Omental fat pad (tissue), 3 donors: ENCODE measurements at regions not wholly inside any gene's neighbourhood (a gene's known extent, or its start where the extent isn't known, plus 50 kb on each side); places are given as distances from the start of the nearest gene placed in this dataset.

ENCODE experiments used
- ATAC-seq: fragments of 150-250 bp; one replicate; pipeline ENCODE4 v1.9.1; 2016; ENCODE audit warnings: mild to moderate bottlenecking, moderate library complexity; ENCODE audit not compliant: low FRiP score
- DNase-seq: peaks from one replicate; pipeline ENCODE4 v3.0.0-alpha.2; 2019; ENCODE audit warnings: low spot score
- CTCF ChIP-seq, 3 donors: fragments of 450-650 bp; IDR thresholded peaks; one replicate each; pipeline ENCODE4 v1.5.1; 2016 to 2017; ENCODE audit warnings: antibody characterized with exemption in 3 of 3, mild to moderate bottlenecking in 3 of 3, moderate library complexity in 2 of 3

GRCh38 chrX:21056622-21057021 is 317.6 kb upstream of the CNKSR2 start:
- DNase-seq = no peak
- no peak for TF ChIP-seq CTCF (IDR thresholded peaks at IDR 0.05)
- no peak for ATAC-seq

GRCh38 chrX:21047034-21047455 is 327.2 kb upstream of the CNKSR2 start:
- no peak for ATAC-seq
- no peak for TF ChIP-seq CTCF (IDR thresholded peaks at IDR 0.05)
- no peak for DNase-seq

- ATAC-seq = no peak
- no peak for TF ChIP-seq CTCF (IDR thresholded peaks at IDR 0.05)
- DNase-seq = no peak
Observed at GRCh38 chrX:21014326-21014725, 359.9 kb upstream of the CNKSR2 start.

GRCh38 chrX:21004835-21005234 is 369.4 kb upstream of the CNKSR2 start:
- no peak for TF ChIP-seq CTCF (IDR thresholded peaks at IDR 0.05)
- no peak for DNase-seq
- ATAC-seq = no peak

- TF ChIP-seq CTCF (IDR thresholded peaks at IDR 0.05) = no peak
- no peak for DNase-seq
- no peak for ATAC-seq
Observed at GRCh38 chrX:20995829-20996228, 378.4 kb upstream of the CNKSR2 start.

GRCh38 chrX:20989361-20989760 is 384.9 kb upstream of the CNKSR2 start:
- TF ChIP-seq CTCF (IDR thresholded peaks at IDR 0.05) = no peak
- no peak for DNase-seq
- no peak for ATAC-seq

GRCh38 chrX:20988804-20989203 is 385.4 kb upstream of the CNKSR2 start:
- ATAC-seq = no peak
- TF ChIP-seq CTCF (IDR thresholded peaks at IDR 0.05) = no peak
- DNase-seq = no peak
